Progenitor cell of endocrine pancreas (in vitro differentiated cells): ENCODE measurements at regions not wholly inside any gene's neighbourhood (a gene's known extent, or its start where the extent isn't known, plus 50 kb on each side); places are given as distances from the start of the nearest gene placed in this dataset.
"Not testable (repeated sequence)": the region's sequence is repeated elsewhere in the genome, so short reads cannot be mapped to it uniquely, and the experiment has no call there.

Experiments
- DNase-seq: peaks from one replicate; pipeline ENCODE4 v3.0.0; 2021; ENCODE audit warnings: low spot score; ENCODE audit not compliant: unreplicated experiment
- H3K27ac Mint-ChIP-seq: 2 replicates; pipeline ENCODE4 v1.8.0; 2021; ENCODE audit warnings: mild to moderate bottlenecking, moderate library complexity, mixed read lengths
- H3K27me3 Mint-ChIP-seq: 2 replicates; pipeline ENCODE4 v1.8.0; 2021; ENCODE audit warnings: mixed read lengths
- H3K36me3 Mint-ChIP-seq: 2 replicates; pipeline ENCODE4 v1.8.0; 2022; ENCODE audit warnings: mixed read lengths; ENCODE audit not compliant: insufficient read depth
- H3K4me1 Mint-ChIP-seq: 2 replicates; pipeline ENCODE4 v1.8.0; 2021; ENCODE audit warnings: low read depth, mixed read lengths
- H3K4me3 Mint-ChIP-seq: 2 replicates; pipeline ENCODE4 v1.8.0; 2021; ENCODE audit warnings: low read depth, mild to moderate bottlenecking, moderate library complexity, mixed read lengths
- H3K9me3 Mint-ChIP-seq: 2 replicates; pipeline ENCODE4 v1.8.0; 2021; ENCODE audit warnings: low read depth, mixed read lengths
- TF ChIP-seq, protein P1 (sequence below): fragments of 200-600 bp; sonication (generic); IDR thresholded peaks from one replicate; pipeline ENCODE4 v1.5.0; 2021; ENCODE audit warnings: antibody characterized with exemption, mild to moderate bottlenecking; ENCODE audit not compliant: unreplicated experiment

DNA sequence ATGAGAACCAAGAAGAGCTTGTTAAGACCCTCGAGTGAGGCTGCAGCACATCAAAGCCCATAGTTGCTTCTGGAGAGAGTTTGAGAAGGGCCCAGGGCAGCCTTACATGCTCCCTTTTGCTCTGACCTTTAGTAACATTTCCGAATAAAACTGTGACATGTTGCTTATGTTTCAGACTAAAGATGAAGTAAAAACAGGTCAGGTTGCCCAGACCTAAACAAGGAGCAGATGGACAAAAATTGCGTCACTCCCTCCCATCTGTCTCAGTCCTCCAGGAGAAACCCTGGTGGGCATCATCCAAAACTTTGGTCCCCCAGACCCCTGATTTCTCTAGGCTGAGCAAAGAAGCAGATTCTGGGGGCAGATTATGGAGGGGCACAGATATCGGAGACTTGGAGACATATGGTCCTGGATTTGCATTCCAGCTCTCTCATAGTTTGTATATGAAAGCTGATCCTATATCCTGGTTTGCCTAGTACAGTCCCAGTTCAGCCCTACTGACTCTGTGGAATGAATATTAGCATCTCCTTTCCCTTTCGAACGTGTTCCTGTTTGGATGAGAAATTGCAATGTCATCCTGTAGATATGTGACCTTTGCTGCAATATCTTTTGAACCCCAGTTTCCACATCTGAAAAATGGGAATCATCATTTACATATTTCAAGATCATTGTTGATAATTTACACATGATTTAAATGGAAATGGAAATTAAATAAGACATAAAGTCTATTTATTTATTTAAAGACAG, 304.9 kb upstream of the USP24 start:
- TF ChIP-seq, protein P1, sequence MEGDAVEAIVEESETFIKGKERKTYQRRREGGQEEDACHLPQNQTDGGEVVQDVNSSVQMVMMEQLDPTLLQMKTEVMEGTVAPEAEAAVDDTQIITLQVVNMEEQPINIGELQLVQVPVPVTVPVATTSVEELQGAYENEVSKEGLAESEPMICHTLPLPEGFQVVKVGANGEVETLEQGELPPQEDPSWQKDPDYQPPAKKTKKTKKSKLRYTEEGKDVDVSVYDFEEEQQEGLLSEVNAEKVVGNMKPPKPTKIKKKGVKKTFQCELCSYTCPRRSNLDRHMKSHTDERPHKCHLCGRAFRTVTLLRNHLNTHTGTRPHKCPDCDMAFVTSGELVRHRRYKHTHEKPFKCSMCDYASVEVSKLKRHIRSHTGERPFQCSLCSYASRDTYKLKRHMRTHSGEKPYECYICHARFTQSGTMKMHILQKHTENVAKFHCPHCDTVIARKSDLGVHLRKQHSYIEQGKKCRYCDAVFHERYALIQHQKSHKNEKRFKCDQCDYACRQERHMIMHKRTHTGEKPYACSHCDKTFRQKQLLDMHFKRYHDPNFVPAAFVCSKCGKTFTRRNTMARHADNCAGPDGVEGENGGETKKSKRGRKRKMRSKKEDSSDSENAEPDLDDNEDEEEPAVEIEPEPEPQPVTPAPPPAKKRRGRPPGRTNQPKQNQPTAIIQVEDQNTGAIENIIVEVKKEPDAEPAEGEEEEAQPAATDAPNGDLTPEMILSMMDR = no peak
- Mint-ChIP-seq H3K9me3 (no peaks in the 10 kb centered on the region), H3K36me3 (no peaks in the 10 kb centered on the region), H3K4me1 (no peaks in the 10 kb centered on the region), H3K27ac (no peak overlapping the region), H3K4me3 (no peak overlapping the region), H3K27me3 (peaks cover 21% of the 10 kb centered on the region)
- DNase-seq = no peak

DNA sequence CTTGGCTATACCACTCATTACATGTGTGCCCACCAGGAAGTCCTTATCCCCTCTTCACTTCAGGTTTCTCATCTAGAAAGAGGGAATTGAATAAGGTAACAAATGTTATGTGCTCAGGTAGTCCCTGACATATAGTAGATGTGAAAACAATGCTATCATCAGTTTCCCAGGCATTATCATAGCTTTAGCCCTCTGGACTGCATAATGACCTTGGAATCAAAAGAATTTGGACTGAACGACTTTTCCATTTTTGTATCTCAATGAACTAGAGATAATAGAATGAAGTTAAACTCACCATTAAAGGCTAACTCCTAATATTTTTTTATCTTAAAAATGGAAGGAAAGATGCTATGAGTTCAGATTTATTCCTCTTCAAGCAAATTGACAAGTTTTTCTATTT, 304.1 kb upstream of the USP24 start:
- Mint-ChIP-seq H3K9me3 (no peaks in the 10 kb centered on the region), H3K4me1 (no peaks in the 10 kb centered on the region), H3K27me3 (peaks cover 24% of the 10 kb centered on the region), H3K36me3 (no peaks in the 10 kb centered on the region), H3K4me3 (no peak overlapping the region), H3K27ac (no peak overlapping the region)
- TF ChIP-seq, protein P1 = no peak
- DNase-seq = no peak

DNA sequence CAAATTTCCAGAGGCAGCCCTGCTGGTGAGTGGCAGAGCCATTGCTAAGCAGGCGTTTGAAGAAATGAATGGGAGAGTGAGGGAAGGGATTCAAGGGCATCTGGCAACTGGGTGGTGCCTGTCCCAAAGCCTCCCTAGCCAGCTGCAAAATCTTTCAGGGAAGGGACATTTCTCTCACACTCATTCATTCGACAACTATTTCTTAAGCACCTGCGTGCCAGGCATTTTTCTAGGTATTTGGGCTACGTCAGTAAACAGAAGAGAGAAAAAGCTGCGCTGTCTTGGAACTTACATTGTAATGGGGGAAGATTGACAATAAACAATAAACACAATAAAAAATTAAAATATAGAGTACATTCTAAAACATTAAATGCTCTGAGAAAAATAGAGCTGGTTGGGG, 301.9 kb upstream of the USP24 start:
- H3K9me3 Mint-ChIP-seq = no peaks in the 10 kb centered on the region
- no peak overlapping the region for H3K4me3 Mint-ChIP-seq
- peaks cover 24% of the 10 kb centered on the region for H3K27me3 Mint-ChIP-seq
- no peak for DNase-seq
- no peaks in the 10 kb centered on the region for H3K36me3 Mint-ChIP-seq
- no peaks in the 10 kb centered on the region for H3K4me1 Mint-ChIP-seq
- H3K27ac Mint-ChIP-seq = no peak overlapping the region
- TF ChIP-seq, protein P1 = no peak

DNA sequence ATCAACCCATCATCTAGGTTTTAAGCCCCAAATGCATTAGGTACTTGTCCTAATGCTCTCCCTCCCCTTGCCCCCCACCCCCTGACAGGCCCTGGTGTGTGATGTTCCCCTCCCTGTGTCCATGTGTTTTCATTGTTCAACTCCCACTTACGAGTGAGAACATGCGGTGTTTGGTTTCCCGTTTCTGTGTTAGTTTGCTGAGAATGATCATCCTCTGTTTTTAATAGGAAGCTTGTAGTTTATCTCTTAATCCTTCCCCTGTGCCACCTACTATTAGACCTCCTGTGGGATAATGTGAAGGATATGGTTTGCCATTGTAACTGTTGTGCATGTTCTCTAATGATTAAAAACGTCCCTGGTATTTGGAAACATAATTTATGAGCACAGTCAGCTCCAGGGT, 299.4 kb upstream of the USP24 start:
- H3K9me3 Mint-ChIP-seq, H3K36me3 Mint-ChIP-seq, DNase-seq: not testable (repeated sequence)

DNA sequence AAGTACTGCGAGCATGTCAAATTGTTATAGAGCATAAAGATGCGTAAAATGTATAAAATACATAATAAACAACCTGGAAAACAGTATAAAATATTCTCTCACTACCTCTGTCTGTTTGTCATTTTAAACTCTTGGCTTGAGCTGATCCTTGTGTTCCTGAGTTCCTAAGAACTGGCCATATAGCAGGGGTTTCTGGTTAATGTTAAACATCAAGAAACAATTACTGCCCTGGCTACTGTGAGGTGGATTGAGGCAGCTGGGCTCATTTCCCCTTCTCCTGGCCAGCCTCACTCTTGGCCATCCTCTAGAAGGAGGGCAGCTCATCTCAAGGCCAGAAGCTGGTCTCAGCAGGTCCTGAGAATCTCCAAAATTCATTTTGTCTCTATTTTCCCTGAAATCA, 297.3 kb upstream of the USP24 start:
- H3K27ac Mint-ChIP-seq = no peak overlapping the region

More for the DNA sequence above, 299.4 kb upstream of the USP24 start:
- not testable (repeated sequence) for H3K4me3 Mint-ChIP-seq, H3K4me1 Mint-ChIP-seq, H3K27ac Mint-ChIP-seq
- peaks cover 26% of the 10 kb centered on the region for H3K27me3 Mint-ChIP-seq

More for the DNA sequence above, 297.3 kb upstream of the USP24 start:
- TF ChIP-seq, protein P1 = no peak
- H3K27me3 Mint-ChIP-seq = peaks cover 17% of the 10 kb centered on the region
- H3K4me1 Mint-ChIP-seq = no peaks in the 10 kb centered on the region
- no peaks in the 10 kb centered on the region for H3K9me3 Mint-ChIP-seq
- DNase-seq = no peak
- no peak overlapping the region for H3K4me3 Mint-ChIP-seq
- no peaks in the 10 kb centered on the region for H3K36me3 Mint-ChIP-seq
